ENCODE measurements at regions not wholly inside any gene's neighbourhood (a gene's known extent, or its start where the extent isn't known, plus 50 kb on each side); places are given as distances from the start of the nearest gene placed in this dataset.

GRCh38 chr2:234304950-234305349 lies 191.9 kb downstream of the ARL4C start:
- FAIRE-seq, result no peak

- no peak for FAIRE-seq
Observed at GRCh38 chr2:234302664-234302991, 194.3 kb downstream of the ARL4C start.

- FAIRE-seq, result no peak
Observed at GRCh38 chr2:234300932-234301823, 195.7 kb downstream of the ARL4C start.

GRCh38 chr2:234300391-234300925 lies 196.4 kb downstream of the ARL4C start:
- FAIRE-seq, result no peak

- no peak for FAIRE-seq
Observed at GRCh38 chr2:234298918-234299317, 198.0 kb downstream of the ARL4C start.

GRCh38 chr2:234296991-234297390 lies 199.9 kb downstream of the ARL4C start:
- FAIRE-seq, result no peak

GRCh38 chr2:234293973-234294372 lies 202.9 kb downstream of the ARL4C start:
- FAIRE-seq, result no peak

GRCh38 chr2:234292962-234293243 lies 204.0 kb downstream of the ARL4C start:
- no peak for FAIRE-seq

GRCh38 chr2:234292205-234292961 lies 204.5 kb downstream of the ARL4C start:
- no peak for FAIRE-seq

- FAIRE-seq, result no peak
Observed at GRCh38 chr2:234291765-234292204, 205.1 kb downstream of the ARL4C start.

- no peak for FAIRE-seq
Observed at GRCh38 chr2:234290671-234291070, 206.2 kb downstream of the ARL4C start.

GRCh38 chr2:234289834-234290590 lies 206.9 kb downstream of the ARL4C start:
- FAIRE-seq, result no peak

GRCh38 chr2:234288974-234289455 lies 207.9 kb downstream of the ARL4C start:
- FAIRE-seq, result no peak

GRCh38 chr2:234287650-234288049 lies 209.2 kb downstream of the ARL4C start:
- FAIRE-seq, result no peak

GRCh38 chr2:234286956-234287355 lies 209.9 kb downstream of the ARL4C start:
- FAIRE-seq, result no peak

- FAIRE-seq, result no peak
Observed at GRCh38 chr2:234286118-234286598, 210.7 kb downstream of the ARL4C start.

- no peak for FAIRE-seq
Observed at GRCh38 chr2:234285541-234285940, 211.3 kb downstream of the ARL4C start.

GRCh38 chr2:234279637-234280036 lies 217.2 kb downstream of the ARL4C start:
- FAIRE-seq, result no peak

- FAIRE-seq, result no peak
Observed at GRCh38 chr2:234278556-234279255, 218.2 kb downstream of the ARL4C start.

- no peak for FAIRE-seq
Observed at GRCh38 chr2:234275515-234275914, 221.4 kb downstream of the ARL4C start.

- FAIRE-seq, result no peak
Observed at GRCh38 chr2:234273887-234274584, 222.8 kb downstream of the ARL4C start.
